Stimulated activated CD4-positive, alpha-beta T cell treated with anti-CD3 and anti-CD28 coated beads, Interleukin-1b, Interleukin-23, amount 100 ng/mL, for 24 hours (primary cell): ENCODE measurements at regions not wholly inside any gene's neighbourhood (a gene's known extent, or its start where the extent isn't known, plus 50 kb on each side); places are given as distances from the start of the nearest gene placed in this dataset.
"Not testable (repeated sequence)": the region's sequence is repeated elsewhere in the genome, so short reads cannot be mapped to it uniquely, and the experiment has no call there.

ENCODE experiments used
- DNase-seq, 4 experiments: peaks; one replicate each; pipeline ENCODE4 v3.0.0-alpha.2; 2020; ENCODE audit warnings: low read depth in 4 of 4, low spot score in 1 of 4

GRCh38 chr12:91505006-91505405 is 322.4 kb upstream of the DCN start:
- DNase-seq = no peak

DNA sequence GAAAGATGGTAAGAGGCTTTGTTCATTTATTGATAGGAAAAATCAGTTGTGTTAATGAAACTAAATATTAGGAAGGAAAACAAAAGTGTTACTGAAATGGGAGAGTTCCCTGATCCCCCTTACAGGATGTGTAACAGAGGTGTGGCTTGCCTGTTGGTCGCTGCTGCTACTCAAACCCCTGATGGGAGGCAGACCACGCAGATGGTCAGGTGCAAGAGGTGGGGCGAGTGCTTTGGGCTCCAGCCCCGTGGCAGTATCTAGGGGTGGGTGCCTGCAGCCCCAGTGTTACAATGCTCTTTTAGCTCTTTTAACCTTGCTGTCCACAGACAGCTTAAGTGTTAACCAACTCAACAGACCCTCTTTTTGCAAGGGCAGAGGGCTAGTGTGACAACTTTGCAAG is 319.6 kb upstream of the DCN start:
- no peak for DNase-seq

DNA sequence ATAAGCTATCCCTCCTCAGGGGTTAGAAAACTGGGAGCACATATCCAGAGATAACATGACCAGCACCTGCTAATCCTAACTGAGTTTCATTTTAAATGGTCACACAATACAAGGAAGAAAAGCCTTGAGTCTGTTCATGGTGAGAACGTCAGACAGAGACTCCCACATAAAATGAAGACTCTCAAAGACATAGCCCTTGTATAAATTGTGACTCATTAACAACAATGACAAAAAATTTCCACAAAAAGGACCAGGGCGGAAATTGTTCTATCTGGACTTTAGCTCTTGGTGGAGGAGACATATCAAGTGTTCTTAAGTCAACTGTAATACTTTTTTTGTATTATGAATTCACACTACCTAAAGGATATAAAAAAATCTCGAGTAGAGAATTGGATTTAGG is 313.7 kb upstream of the DCN start:
- no peak for DNase-seq

DNA sequence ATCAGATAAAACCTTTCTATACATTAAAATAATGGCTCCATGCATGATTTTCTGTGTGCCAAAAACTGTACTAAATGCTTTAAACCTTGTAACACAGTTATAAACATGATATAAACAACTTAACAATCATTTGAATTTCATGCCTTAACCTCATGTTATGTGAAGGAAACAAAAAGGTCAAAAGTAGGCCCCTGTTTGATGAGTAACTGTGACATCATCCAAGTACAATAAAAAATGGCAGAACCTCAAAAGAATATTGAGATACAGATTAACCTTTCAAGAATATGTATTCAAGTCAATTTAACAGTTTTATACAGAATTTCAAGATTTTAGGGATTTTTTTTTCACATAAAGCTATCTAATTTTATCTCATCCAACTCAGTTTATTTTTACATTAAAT is 310.7 kb upstream of the DCN start:
- no peak for DNase-seq

- DNase-seq = no peak
These were observed 310.0 kb upstream of the DCN start for GRCh38 chr12:91492648-91493047.

- no peak for DNase-seq
These were observed 308.2 kb upstream of the DCN start for GRCh38 chr12:91490667-91491311.

DNA sequence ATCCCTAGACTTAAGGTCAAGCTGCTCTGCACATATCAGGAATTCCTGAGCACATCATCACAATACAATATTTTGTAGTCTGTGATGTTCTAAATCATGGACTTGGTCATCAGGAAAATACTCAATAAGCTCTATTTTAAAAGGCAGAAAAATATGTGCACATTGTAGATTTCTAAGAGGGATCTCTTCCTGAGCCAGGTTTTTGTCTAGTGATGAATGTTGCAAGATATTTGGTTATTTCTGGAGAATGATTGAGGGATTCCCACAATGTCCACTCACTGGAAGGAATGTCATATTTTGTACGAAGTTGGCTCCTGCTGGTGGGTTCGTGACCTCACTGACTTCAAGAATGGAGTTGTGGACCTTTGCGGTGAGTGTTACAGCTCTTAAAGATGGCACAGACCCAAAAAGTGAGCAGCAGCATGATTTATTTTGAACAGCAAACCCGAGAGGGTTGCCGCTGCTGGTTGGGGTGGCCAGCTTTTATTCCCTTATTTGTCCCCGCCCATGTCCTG is 300.9 kb upstream of the DCN start:
- no peak for DNase-seq

- no peak for DNase-seq
These were observed 299.6 kb upstream of the DCN start for GRCh38 chr12:91482231-91482630.

GRCh38 chr12:91478500-91478899 is 295.9 kb upstream of the DCN start:
- DNase-seq = no peak

GRCh38 chr12:91467686-91468085 is 285.1 kb upstream of the DCN start:
- DNase-seq = no peak

GRCh38 chr12:91461061-91461460 is 278.4 kb upstream of the DCN start:
- no peak for DNase-seq

DNA sequence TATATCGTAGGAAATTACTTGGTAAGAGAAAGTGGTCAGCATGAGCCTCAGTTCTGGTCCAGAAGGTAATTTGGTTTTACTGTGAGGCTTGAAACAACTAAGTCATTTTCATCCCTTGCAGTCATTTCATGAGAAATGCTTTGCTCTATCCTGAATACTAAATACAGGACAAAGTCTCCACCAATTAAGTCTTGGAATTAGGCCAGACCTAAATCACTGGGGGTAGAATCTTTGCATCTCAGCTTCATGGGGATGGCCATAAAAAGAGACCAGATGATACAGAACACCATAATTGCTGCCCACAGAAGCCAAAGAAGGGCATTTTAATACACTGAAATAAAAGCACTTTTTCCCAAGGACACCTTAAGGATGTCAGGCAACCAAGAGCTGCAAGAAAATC is 277.9 kb upstream of the DCN start:
- no peak for DNase-seq

GRCh38 chr12:91455321-91455720 is 272.7 kb upstream of the DCN start:
- DNase-seq = no peak

- DNase-seq = no peak
These were observed 271.6 kb upstream of the DCN start for GRCh38 chr12:91454179-91454578.

DNA sequence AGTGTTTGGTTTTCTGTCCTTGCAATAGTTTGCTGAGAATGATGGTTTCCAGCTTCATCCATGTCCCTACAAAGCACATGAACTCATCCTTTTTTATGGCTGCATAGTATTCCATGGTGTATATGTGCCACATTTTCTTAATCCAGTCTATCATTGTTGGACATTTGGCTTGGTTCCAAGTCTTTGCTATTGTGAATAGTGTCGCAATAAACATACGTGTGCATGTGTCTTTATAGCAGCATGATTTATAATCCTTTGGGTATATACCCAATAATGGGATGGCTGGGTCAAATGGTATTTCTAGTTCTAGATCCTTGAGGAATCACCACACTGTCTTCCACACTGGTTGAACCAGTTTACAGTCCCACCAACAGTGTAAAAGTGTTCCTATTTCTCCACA is 269.8 kb upstream of the DCN start:
- not testable (repeated sequence) for DNase-seq

- DNase-seq = no peak
These were observed 259.7 kb upstream of the DCN start for GRCh38 chr12:91441993-91442952.

DNA sequence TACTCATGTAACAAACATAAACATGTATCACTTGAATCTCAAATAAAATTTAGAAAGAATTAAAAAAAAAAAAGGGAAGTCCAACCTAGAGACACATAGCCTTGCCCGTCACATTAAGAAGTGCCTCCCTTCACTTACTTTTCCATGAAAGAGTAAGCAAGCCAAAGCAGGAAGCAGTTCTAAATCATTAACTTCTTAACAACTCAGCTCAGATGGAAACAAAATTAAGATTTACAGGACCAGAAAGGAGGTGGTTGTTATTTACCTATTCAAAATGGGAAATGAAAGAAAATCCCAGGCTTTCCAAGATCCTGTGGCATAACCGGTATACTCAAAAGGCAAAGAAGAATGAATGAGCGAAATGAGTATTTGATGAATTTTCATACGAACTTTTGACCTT is 258.6 kb upstream of the DCN start:
- no peak for DNase-seq

- DNase-seq = no peak
These were observed 251.5 kb upstream of the DCN start for GRCh38 chr12:91434081-91434480.

DNA sequence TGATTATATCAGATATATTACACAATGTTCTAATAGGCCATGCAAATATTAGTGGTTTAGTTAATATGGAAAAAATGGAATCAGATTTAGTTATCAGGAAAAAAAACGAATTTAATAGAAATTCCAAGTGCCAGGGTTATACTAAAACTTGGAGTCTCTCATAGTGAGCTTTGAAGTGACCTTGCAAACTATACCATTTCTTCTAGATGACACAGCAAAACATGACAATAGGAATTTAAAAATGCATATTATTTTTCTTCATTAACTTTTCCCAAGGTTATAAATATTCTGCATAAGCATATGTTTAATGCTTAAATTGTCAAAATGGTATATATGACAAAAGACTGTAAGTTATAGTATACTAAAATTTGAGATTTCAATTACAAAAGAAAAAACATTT is 250.1 kb upstream of the DCN start:
- no peak for DNase-seq

DNA sequence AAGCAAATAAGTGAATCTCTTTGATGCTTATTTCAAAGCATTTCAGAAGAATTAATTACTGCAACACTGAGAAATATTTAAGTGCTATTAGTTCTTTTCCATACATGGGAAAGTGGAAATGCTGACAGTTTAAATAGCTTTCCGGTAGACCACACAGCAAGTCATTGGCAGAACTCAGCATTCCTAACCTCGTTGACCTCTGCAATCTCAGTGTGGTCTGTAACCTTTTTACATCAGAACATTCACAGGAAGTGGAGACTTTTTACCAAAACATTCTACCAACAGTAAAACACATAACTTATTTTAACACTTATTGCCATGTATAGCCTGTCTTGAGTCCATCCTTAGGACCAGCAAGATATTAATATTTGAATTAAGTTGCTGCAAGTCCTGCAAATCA is 249.5 kb upstream of the DCN start:
- DNase-seq = no peak

- DNase-seq = no peak
These were observed 241.9 kb upstream of the DCN start for GRCh38 chr12:91424506-91424905.

- no peak for DNase-seq
These were observed 241.1 kb upstream of the DCN start for GRCh38 chr12:91423693-91424050.
